MM.1S (cell line): ENCODE measurements at regions not wholly inside any gene's neighbourhood (a gene's known extent, or its start where the extent isn't known, plus 50 kb on each side); places are given as distances from the start of the nearest gene placed in this dataset.

ENCODE experiments used
- DNase-seq: peaks from one replicate; pipeline ENCODE4 v3.0.0-alpha.2; 2015
- H2AFZ ChIP-seq: fragments of 300-600 bp; sonication (generic); 2 replicates; pipeline ENCODE4 v1.6.0; 2016; ENCODE audit warnings: antibody characterized with exemption, low read length
- H3F3A ChIP-seq: fragments of 300-600 bp; sonication (generic); 2 replicates; pipeline ENCODE4 v1.6.1; 2016; ENCODE audit warnings: mild to moderate bottlenecking, antibody characterized with exemption, low read length, moderate library complexity, mixed read lengths; ENCODE audit not compliant: insufficient read depth
- H3K27ac ChIP-seq: fragments of 300-600 bp; sonication (generic); 2 replicates; pipeline ENCODE4 v1.5.1; 2016; ENCODE audit warnings: mild to moderate bottlenecking, low read length
- H3K27me3 ChIP-seq: fragments of 300-600 bp; sonication (generic); replicated peaks from 2 replicates; pipeline ENCODE4 v1.6.0; 2016; ENCODE audit warnings: low read length; ENCODE audit not compliant: insufficient read depth
- H3K36me3 ChIP-seq: fragments of 300-600 bp; sonication (generic); replicated peaks from 2 replicates; pipeline ENCODE4 v1.6.1; 2016; ENCODE audit warnings: mild to moderate bottlenecking, low read length, mixed read lengths; ENCODE audit not compliant: insufficient read depth
- H3K4me1 ChIP-seq: fragments of 300-600 bp; sonication (generic); 2 replicates; pipeline ENCODE4 v1.6.1; 2016; ENCODE audit warnings: low read length, mixed read lengths
- H3K4me2 ChIP-seq: fragments of 300-600 bp; sonication (generic); 2 replicates; pipeline ENCODE4 v1.6.0; 2016; ENCODE audit warnings: low read depth, low read length
- H3K4me3 ChIP-seq: fragments of 300-600 bp; sonication (generic); 2 replicates; pipeline ENCODE4 v1.5.1; 2016; ENCODE audit warnings: low read length, mixed read lengths
- H3K79me2 ChIP-seq: fragments of 300-600 bp; sonication (generic); 2 replicates; pipeline ENCODE4 v1.6.1; 2016; ENCODE audit warnings: mixed run types, low read length, mixed read lengths
- H3K9ac ChIP-seq: fragments of 300-600 bp; sonication (generic); 2 replicates; pipeline ENCODE4 v1.6.1; 2016; ENCODE audit warnings: low read length, mixed read lengths
- H3K9me2 ChIP-seq: fragments of 300-600 bp; sonication (generic); replicated peaks from 2 replicates; pipeline ENCODE4 v1.6.1; 2016; ENCODE audit warnings: mild to moderate bottlenecking, low read length, mixed read lengths; ENCODE audit not compliant: insufficient read depth
- H3K9me3 ChIP-seq: fragments of 300-600 bp; sonication (generic); replicated peaks from 2 replicates; pipeline ENCODE4 v1.6.1; 2016; ENCODE audit warnings: mild to moderate bottlenecking, low read length, mixed read lengths; ENCODE audit not compliant: insufficient read depth
- H4K20me1 ChIP-seq: fragments of 300-600 bp; sonication (generic); 2 replicates; pipeline ENCODE4 v1.6.1; 2016; ENCODE audit warnings: mild to moderate bottlenecking, low read length, moderate library complexity, mixed read lengths; ENCODE audit not compliant: insufficient read depth
- EZH2 ChIP-seq: fragments of 300-600 bp; sonication (generic); optimal IDR thresholded peaks from 2 replicates; pipeline ENCODE3; 2017; ENCODE audit warnings: low read depth, mild to moderate bottlenecking, antibody characterized with exemption, low read length, mixed read lengths
- EZH2phosphoT487 ChIP-seq: fragments of 300-600 bp; sonication (generic); IDR thresholded peaks from 2 replicates; pipeline ENCODE4 v1.6.1; 2018; ENCODE audit warnings: antibody characterized with exemption, low read length
- TF ChIP-seq, protein P1 (sequence below): fragments of 300-600 bp; sonication (generic); IDR thresholded peaks from 2 replicates; pipeline ENCODE4 v1.5.1; 2016; ENCODE audit warnings: antibody characterized with exemption, low read length, mixed read lengths

DNA sequence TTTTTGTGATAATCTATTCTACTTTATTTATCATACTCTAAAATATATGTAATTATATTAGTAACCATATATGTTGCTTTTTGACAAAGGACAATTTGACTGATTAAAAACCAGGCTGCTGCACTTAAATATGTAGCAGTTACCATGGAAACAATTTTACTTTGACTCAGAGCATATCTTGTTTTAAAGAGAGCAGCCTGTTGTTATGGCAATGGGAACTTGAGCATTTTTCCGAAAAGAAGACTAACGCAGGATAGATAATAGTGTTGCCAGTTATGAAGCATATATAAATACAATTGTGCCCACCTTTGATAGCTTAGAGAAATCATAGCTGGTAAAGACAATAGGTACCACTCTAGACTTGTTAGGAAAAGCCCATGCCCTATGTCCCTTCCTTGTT lies 283.0 kb downstream of the GASK1B start:
- H4K20me1 ChIP-seq: no peaks in the 10 kb centered on the region
- H3K79me2 ChIP-seq: no peaks in the 10 kb centered on the region
- no peaks in the 10 kb centered on the region for H3K9me3 ChIP-seq
- no peaks in the 10 kb centered on the region for H3K36me3 ChIP-seq
- H3K4me1 ChIP-seq: no peaks in the 10 kb centered on the region
- H2AFZ ChIP-seq: no peak overlapping the region
- no peak overlapping the region for H3K27ac ChIP-seq
- TF ChIP-seq, protein P1, sequence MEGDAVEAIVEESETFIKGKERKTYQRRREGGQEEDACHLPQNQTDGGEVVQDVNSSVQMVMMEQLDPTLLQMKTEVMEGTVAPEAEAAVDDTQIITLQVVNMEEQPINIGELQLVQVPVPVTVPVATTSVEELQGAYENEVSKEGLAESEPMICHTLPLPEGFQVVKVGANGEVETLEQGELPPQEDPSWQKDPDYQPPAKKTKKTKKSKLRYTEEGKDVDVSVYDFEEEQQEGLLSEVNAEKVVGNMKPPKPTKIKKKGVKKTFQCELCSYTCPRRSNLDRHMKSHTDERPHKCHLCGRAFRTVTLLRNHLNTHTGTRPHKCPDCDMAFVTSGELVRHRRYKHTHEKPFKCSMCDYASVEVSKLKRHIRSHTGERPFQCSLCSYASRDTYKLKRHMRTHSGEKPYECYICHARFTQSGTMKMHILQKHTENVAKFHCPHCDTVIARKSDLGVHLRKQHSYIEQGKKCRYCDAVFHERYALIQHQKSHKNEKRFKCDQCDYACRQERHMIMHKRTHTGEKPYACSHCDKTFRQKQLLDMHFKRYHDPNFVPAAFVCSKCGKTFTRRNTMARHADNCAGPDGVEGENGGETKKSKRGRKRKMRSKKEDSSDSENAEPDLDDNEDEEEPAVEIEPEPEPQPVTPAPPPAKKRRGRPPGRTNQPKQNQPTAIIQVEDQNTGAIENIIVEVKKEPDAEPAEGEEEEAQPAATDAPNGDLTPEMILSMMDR: no peak
- TF ChIP-seq EZH2 (no peak), EZH2phosphoT487 (no peak)
- no peak for DNase-seq
- H3K4me3 ChIP-seq: no peak overlapping the region
- no peaks in the 10 kb centered on the region for H3K9me2 ChIP-seq
- H3K4me2 ChIP-seq: no peak overlapping the region
- H3F3A ChIP-seq: no peaks in the 10 kb centered on the region
- H3K27me3 ChIP-seq: no peaks in the 10 kb centered on the region
- no peak overlapping the region for H3K9ac ChIP-seq

- H3K4me2 ChIP-seq: no peak overlapping the region
Measured at GRCh38 chr4:157888281-157888680, 284.5 kb downstream of the GASK1B start.

DNA sequence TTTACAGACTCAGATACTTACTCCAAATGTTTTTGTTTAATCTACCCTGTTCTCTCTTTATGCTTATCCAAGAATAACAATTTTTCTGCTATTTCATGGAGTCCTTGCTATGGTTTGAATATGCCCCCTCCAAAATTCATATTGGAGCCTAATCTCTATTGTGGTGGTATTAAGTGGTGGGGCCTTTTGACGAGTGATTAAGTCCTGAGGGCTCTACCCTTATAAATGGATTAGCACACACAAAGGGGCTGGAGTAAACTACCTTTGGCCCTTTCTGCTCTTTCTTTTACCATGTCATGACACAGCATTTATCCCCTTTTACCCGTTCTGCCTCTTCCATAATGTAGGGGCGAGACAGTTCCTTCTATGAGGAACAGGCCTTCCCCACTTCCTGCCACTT lies 285.5 kb downstream of the GASK1B start:
- Histone ChIP-seq H4K20me1 (no peaks in the 10 kb centered on the region), H3K9ac (no peak overlapping the region), H3K9me3 (no peaks in the 10 kb centered on the region), H3K79me2 (no peaks in the 10 kb centered on the region), H3K4me3 (no peak overlapping the region), H3K4me2 (no peak overlapping the region), H3K4me1 (no peaks in the 10 kb centered on the region), H3K36me3 (no peaks in the 10 kb centered on the region), H3K9me2 (no peaks in the 10 kb centered on the region), H3K27me3 (no peaks in the 10 kb centered on the region), H3K27ac (no peak overlapping the region), H3F3A (no peaks in the 10 kb centered on the region), H2AFZ (no peak overlapping the region)
- TF ChIP-seq EZH2phosphoT487 (no peak), EZH2 (no peak)
- no peak for DNase-seq

More at GRCh38 chr4:157888281-157888680, 284.5 kb downstream of the GASK1B start:
- no peak overlapping the region for H3K27ac ChIP-seq
- DNase-seq: no peak
- no peaks in the 10 kb centered on the region for H3F3A ChIP-seq
- TF ChIP-seq EZH2phosphoT487 (no peak), EZH2 (no peak)
- TF ChIP-seq, protein P1: no peak
- no peaks in the 10 kb centered on the region for H3K36me3 ChIP-seq
- no peaks in the 10 kb centered on the region for H4K20me1 ChIP-seq
- no peaks in the 10 kb centered on the region for H3K79me2 ChIP-seq
- H3K4me1 ChIP-seq: no peaks in the 10 kb centered on the region
- H3K4me3 ChIP-seq: no peak overlapping the region
- H3K9me3 ChIP-seq: no peaks in the 10 kb centered on the region
- no peak overlapping the region for H2AFZ ChIP-seq
- H3K9me2 ChIP-seq: no peaks in the 10 kb centered on the region
- no peak overlapping the region for H3K9ac ChIP-seq
- H3K27me3 ChIP-seq: no peaks in the 10 kb centered on the region

DNA sequence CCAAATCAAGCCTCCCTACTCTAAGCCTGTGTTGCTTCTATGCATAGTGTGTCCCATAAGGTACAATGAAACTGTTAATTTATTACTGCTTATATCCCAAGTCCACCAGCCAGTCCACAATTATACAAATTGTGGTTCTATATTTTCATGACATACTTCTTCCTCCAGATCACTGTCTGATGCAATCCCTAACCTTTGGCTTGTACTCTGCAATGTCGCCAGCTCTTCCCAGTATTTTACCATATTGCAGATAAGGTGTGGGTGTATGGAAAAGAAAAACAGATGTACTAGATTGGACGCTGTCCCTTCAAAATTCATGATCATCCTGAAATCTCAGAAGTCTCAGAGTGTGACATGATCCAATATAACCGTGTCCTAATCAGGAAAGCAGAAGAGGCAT lies 286.2 kb downstream of the GASK1B start:
- no peaks in the 10 kb centered on the region for H3K27me3 ChIP-seq
- H3K4me3 ChIP-seq: no peak overlapping the region
- no peaks in the 10 kb centered on the region for H3K9me2 ChIP-seq
- H3K27ac ChIP-seq: no peak overlapping the region
- no peaks in the 10 kb centered on the region for H3K4me1 ChIP-seq
- H3K36me3 ChIP-seq: no peaks in the 10 kb centered on the region
- H4K20me1 ChIP-seq: no peaks in the 10 kb centered on the region
- H3F3A ChIP-seq: no peaks in the 10 kb centered on the region
- H3K79me2 ChIP-seq: no peaks in the 10 kb centered on the region
- no peak for DNase-seq
- TF ChIP-seq EZH2 (no peak), EZH2phosphoT487 (no peak)
- TF ChIP-seq, protein P1: no peak
- no peaks in the 10 kb centered on the region for H3K9me3 ChIP-seq
- H2AFZ ChIP-seq: no peak overlapping the region
- no peak overlapping the region for H3K4me2 ChIP-seq
- no peak overlapping the region for H3K9ac ChIP-seq
